ENCODE measurements at regions not wholly inside any gene's neighbourhood (a gene's known extent, or its start where the extent isn't known, plus 50 kb on each side); places are given as distances from the start of the nearest gene placed in this dataset.

- DNase-seq (ENCODE audit: low spot score): no peak
- in situ Hi-C loops (cut with MboI; ENCODE audit: low pct_unique_long_range_greater_than_20kb, low sequenced_read_pairs, unreplicated experiment): no loop called here
- TF ChIP-seq, protein P1, sequence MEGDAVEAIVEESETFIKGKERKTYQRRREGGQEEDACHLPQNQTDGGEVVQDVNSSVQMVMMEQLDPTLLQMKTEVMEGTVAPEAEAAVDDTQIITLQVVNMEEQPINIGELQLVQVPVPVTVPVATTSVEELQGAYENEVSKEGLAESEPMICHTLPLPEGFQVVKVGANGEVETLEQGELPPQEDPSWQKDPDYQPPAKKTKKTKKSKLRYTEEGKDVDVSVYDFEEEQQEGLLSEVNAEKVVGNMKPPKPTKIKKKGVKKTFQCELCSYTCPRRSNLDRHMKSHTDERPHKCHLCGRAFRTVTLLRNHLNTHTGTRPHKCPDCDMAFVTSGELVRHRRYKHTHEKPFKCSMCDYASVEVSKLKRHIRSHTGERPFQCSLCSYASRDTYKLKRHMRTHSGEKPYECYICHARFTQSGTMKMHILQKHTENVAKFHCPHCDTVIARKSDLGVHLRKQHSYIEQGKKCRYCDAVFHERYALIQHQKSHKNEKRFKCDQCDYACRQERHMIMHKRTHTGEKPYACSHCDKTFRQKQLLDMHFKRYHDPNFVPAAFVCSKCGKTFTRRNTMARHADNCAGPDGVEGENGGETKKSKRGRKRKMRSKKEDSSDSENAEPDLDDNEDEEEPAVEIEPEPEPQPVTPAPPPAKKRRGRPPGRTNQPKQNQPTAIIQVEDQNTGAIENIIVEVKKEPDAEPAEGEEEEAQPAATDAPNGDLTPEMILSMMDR (IDR thresholded peaks at IDR 0.05; ENCODE audit: extremely low read depth, insufficient read depth, missing control alignments): no peak
Observed at GRCh38 chr16:20216591-20217217, 110.6 kb downstream of the GP2 start.

GRCh38 chr16:20214401-20214800, 112.9 kb downstream of the GP2 start:
- no peak for DNase-seq (ENCODE audit: low spot score)
- in situ Hi-C loops (cut with MboI; ENCODE audit: low pct_unique_long_range_greater_than_20kb, low sequenced_read_pairs, unreplicated experiment): no loop called here
- TF ChIP-seq, protein P1 (IDR thresholded peaks at IDR 0.05; ENCODE audit: extremely low read depth, insufficient read depth, missing control alignments): no peak

GRCh38 chr16:20203272-20203671, 124.0 kb downstream of the GP2 start:
- in situ Hi-C loops (cut with MboI; ENCODE audit: low pct_unique_long_range_greater_than_20kb, low sequenced_read_pairs, unreplicated experiment): no loop called here
- TF ChIP-seq, protein P1 (IDR thresholded peaks at IDR 0.05; ENCODE audit: extremely low read depth, insufficient read depth, missing control alignments): no peak
- DNase-seq (ENCODE audit: low spot score): no peak

DNA sequence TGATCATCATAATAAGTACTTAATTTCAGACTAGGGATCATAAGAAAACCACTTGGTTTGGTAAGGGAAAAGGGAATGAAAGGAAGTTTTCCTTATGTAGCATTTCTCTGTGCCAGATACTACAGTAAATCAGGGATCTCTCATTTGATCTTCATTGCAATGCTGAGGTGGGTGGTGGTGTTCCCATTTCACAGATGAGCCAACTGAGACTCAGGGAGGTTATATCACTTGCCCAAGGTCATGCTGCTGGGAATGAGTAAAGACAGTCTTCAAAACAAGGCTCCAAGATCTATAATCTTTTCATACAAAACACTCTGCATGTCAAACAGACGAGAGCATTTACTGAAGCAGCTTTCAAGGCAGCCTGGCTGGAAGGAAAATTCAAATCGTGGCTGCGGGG, 124.6 kb downstream of the GP2 start:
- TF ChIP-seq, protein P1 (IDR thresholded peaks at IDR 0.05; ENCODE audit: extremely low read depth, insufficient read depth, missing control alignments): no peak
- in situ Hi-C loops (cut with MboI; ENCODE audit: low pct_unique_long_range_greater_than_20kb, low sequenced_read_pairs, unreplicated experiment): no loop called here
- no peak for DNase-seq (ENCODE audit: low spot score)

DNA sequence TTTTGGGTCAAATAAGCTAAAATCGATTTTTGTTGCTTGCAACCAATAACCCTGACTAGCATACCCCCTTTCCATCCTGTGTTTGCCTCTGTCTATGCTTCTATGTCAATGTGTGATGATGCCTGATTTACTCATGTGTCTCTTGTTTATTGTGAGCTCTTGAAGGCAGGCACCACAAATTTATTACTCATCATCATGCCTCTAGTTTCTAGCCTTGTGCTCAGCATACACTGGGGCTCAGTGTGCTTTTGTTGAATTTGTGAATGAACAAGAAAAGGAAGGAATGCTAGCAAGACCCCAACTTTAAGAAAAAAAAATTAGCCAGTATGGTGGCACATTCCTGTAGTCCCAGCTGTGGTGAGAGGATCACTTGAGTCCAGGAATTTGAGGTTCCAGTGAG, 119.1 kb upstream of the GPR139 start:
- in situ Hi-C loops (cut with MboI; ENCODE audit: low pct_unique_long_range_greater_than_20kb, low sequenced_read_pairs, unreplicated experiment): no loop called here
- TF ChIP-seq, protein P1 (IDR thresholded peaks at IDR 0.05; ENCODE audit: extremely low read depth, insufficient read depth, missing control alignments): no peak
- DNase-seq (ENCODE audit: low spot score): no peak

DNA sequence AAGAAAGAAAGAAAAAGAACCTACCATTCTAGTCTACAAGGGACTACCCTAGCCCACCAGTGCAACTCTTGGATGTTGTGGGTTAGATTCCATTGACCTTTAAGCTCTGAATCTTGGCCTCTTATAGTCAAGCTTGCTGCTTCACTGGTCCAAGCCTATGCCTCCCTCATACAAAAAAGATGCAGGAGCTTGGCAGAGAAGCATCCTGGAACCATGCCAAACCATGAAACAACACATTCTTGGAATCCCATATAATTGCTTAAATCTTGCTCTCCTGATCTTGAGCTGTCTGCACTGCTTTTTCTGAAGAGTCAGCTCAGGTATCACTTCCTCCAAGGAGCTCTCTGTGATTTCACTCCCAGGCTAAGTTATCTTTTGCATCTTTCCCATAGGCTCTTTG, 117.9 kb upstream of the GPR139 start:
- TF ChIP-seq, protein P1 (IDR thresholded peaks at IDR 0.05; ENCODE audit: extremely low read depth, insufficient read depth, missing control alignments): no peak
- in situ Hi-C loops (cut with MboI; ENCODE audit: low pct_unique_long_range_greater_than_20kb, low sequenced_read_pairs, unreplicated experiment): no loop called here
- no peak for DNase-seq (ENCODE audit: low spot score)

Measured in GM13977 (cell line).